ENCODE measurements at regions not wholly inside any gene's neighbourhood (a gene's known extent, or its start where the extent isn't known, plus 50 kb on each side); places are given as distances from the start of the nearest gene placed in this dataset.

- TF ChIP-seq POLR2A (IDR thresholded peaks at IDR 0.05), result no peak
- no peak for TF ChIP-seq CTCF (IDR thresholded peaks at IDR 0.05 in 4 of 5, conservative IDR thresholded peaks at IDR 0.05 in 1 of 5)
- intact Hi-C loops (cut with DNase I; ENCODE audit: low total_unique reads), result no loop called here
- in situ Hi-C loops (cut with MboI; ENCODE audit: low sequenced_read_pairs in 4 of 4), result no loop called here
- H3K27me3 ChIP-seq, result no peaks in the 10 kb centered on the region
- H3K9me3 ChIP-seq, result no peaks in the 10 kb centered on the region
- H3K36me3 ChIP-seq, result no peaks in the 10 kb centered on the region
- ATAC-seq (no peak), DNase-seq (no peak)
- no peak overlapping the region for H3K27ac ChIP-seq
- H3K4me1 ChIP-seq, result no peaks in the 10 kb centered on the region
- no peak overlapping the region for H3K4me3 ChIP-seq
Observed at GRCh38 chr6:100220543-100220942, 226.5 kb upstream of the MCHR2 start.

DNA sequence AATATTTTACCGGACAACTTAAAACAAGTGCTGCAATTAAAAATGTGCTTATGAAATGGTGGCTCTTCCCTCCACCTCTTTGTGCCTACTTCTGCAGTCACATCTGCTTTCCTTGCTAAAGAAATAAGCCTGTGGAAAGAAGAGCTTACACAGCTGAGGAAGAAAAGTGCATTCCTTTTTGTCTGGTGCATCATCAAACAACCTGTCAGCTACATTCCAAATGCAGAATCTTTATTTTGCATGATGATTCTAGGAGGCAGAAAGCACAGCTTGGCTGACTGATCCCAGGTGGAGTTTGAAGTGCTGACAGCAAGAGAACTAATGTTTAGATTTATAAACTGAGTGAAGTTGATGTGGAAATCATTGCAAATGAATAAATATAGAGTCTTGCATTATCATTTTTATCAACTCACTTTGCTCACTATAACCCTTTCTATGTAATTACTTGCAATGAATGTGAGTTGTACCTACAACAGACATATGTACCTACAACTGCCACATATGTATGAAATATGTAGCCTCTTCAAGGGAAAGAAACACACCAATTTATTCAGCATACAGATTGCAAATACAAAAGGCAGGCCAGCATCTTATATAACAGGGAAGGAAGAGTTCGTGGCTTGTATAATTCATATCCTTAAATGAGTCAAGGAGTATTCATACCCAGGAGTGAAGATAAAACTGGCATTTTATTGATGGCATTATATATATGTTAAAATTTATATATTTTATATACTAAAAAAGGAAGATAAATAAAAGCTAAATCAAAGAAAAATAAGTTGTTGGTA lies 223.4 kb upstream of the MCHR2 start:
- H3K27me3 ChIP-seq, result no peaks in the 10 kb centered on the region
- no peak for ATAC-seq
- intact Hi-C loops (cut with DNase I; ENCODE audit: low total_unique reads), result no loop called here
- no peaks in the 10 kb centered on the region for H3K9me3 ChIP-seq
- H3K36me3 ChIP-seq, result no peaks in the 10 kb centered on the region
- H3K4me1 ChIP-seq, result no peaks in the 10 kb centered on the region
- in situ Hi-C loops (cut with MboI; ENCODE audit: low sequenced_read_pairs in 4 of 4), result no loop called here
- no peak overlapping the region for H3K27ac ChIP-seq
- DNase-seq, result no peak
- H3K4me3 ChIP-seq, result no peak overlapping the region
- TF ChIP-seq POLR2A (IDR thresholded peaks at IDR 0.05) (no peak), CTCF (IDR thresholded peaks at IDR 0.05 in 4 of 5, conservative IDR thresholded peaks at IDR 0.05 in 1 of 5) (no peak)

GRCh38 chr6:100216760-100217159 lies 222.7 kb upstream of the MCHR2 start:
- DNase-seq, result no peak

DNA sequence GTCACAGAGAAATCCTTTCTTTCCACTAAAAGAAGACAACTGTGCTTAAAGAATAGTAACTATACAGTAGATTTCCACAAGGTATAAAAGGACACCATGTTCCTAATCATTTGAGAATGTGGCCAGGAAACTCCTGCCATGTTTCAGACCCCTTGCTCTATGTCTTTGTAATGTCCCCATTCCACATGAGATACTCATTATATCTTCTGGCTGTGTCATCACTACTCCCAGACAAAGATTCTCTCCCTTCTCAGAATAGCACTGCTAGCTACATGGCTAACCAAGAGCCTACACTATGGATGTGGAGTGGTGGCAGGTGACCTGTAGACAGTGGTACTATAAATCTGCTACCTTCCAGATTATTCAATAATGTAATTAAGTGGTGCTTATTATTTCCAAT lies 218.1 kb upstream of the MCHR2 start:
- no peak overlapping the region for H3K27ac ChIP-seq
- no peaks in the 10 kb centered on the region for H3K36me3 ChIP-seq
- ATAC-seq (no peak), DNase-seq (no peak)
- no peaks in the 10 kb centered on the region for H3K27me3 ChIP-seq
- intact Hi-C loops (cut with DNase I; ENCODE audit: low total_unique reads), result no loop called here
- TF ChIP-seq CTCF (IDR thresholded peaks at IDR 0.05 in 4 of 5, conservative IDR thresholded peaks at IDR 0.05 in 1 of 5) (no peak), POLR2A (IDR thresholded peaks at IDR 0.05) (no peak)
- H3K4me1 ChIP-seq, result no peaks in the 10 kb centered on the region
- in situ Hi-C loops (cut with MboI; ENCODE audit: low sequenced_read_pairs in 4 of 4), result no loop called here
- H3K4me3 ChIP-seq, result no peak overlapping the region
- H3K9me3 ChIP-seq, result no peaks in the 10 kb centered on the region

More at GRCh38 chr6:100216760-100217159, 222.7 kb upstream of the MCHR2 start:
- in situ Hi-C loops (cut with MboI; ENCODE audit: low sequenced_read_pairs in 4 of 4) (no loop called here), intact Hi-C loops (cut with DNase I; ENCODE audit: low total_unique reads) (no loop called here)
- Histone ChIP-seq H3K36me3 (no peaks in the 10 kb centered on the region), H3K27ac (no peak overlapping the region), H3K4me3 (no peak overlapping the region), H3K9me3 (no peaks in the 10 kb centered on the region), H3K27me3 (no peaks in the 10 kb centered on the region), H3K4me1 (no peaks in the 10 kb centered on the region)
- TF ChIP-seq POLR2A (IDR thresholded peaks at IDR 0.05) (no peak), CTCF (IDR thresholded peaks at IDR 0.05 in 4 of 5, conservative IDR thresholded peaks at IDR 0.05 in 1 of 5) (no peak)
- no peak for ATAC-seq
